ENCODE measurements at regions not wholly inside any gene's neighbourhood (a gene's known extent, or its start where the extent isn't known, plus 50 kb on each side); places are given as distances from the start of the nearest gene placed in this dataset.

GRCh38 chr7:17085186-17085585 lies 203.4 kb upstream of the AGR3 start:
- Histone ChIP-seq H3K36me3 (replicated peaks in 1 of 2; ENCODE audit: control extremely low read depth in 1 of 2, control insufficient read depth in 1 of 2, extremely low read depth in 1 of 2, insufficient read depth in 2 of 2, low read length in 1 of 2) (no peaks in the 10 kb centered on the region), H3K9ac (ENCODE audit: low read length) (no peak overlapping the region), H3K27ac (ENCODE audit: low read length in 2 of 2) (no peak overlapping the region), H3K9me3 (ENCODE audit: control extremely low read depth in 1 of 3, control insufficient read depth in 2 of 3, insufficient read depth in 1 of 3, low read length in 2 of 3) (peaks cover 0 to 4% (median 0%) of the 10 kb centered on the region in 3 donors), H3K4me3 (ENCODE audit: control extremely low read depth in 1 of 5, extremely low read depth in 1 of 5, insufficient read depth in 1 of 5, low read depth in 2 of 5, low read length in 4 of 5) (no peak overlapping the region), H3K27me3 (replicated peaks in 1 of 4; ENCODE audit: control extremely low read depth in 1 of 4, control insufficient read depth in 3 of 4, insufficient read depth in 4 of 4, low read length in 3 of 4) (no peaks in the 10 kb centered on the region), H3K79me2 (ENCODE audit: control insufficient read depth, insufficient read depth, low read length) (no peaks in the 10 kb centered on the region), H3K4me1 (ENCODE audit: control insufficient read depth in 2 of 2, insufficient read depth in 2 of 2, low read length in 2 of 2) (no peaks in the 10 kb centered on the region), H4K20me1 (ENCODE audit: control insufficient read depth, insufficient read depth, low read length, poor library complexity, severe bottlenecking) (no peaks in the 10 kb centered on the region), H2AFZ (ENCODE audit: insufficient read depth, low read depth, low read length, poor library complexity, severe bottlenecking) (no peak overlapping the region), H3K4me2 (replicated peaks; ENCODE audit: low read depth, low read length, poor library complexity, severe bottlenecking) (no peak overlapping the region)
- ATAC-seq (ENCODE audit: low read depth) (no peak), DNase-seq (no peak)
- no CpG with 5 or more reads among the region's 3 CpGs for WGBS (ENCODE audit: insufficient coverage)
- no peaks in the 10 kb centered on the region for H3K4me1 Mint-ChIP-seq
- no peak for TF ChIP-seq CTCF (IDR thresholded peaks at IDR 0.05)
- TF ChIP-seq EZH2 (IDR thresholded peaks at IDR 0.05; ENCODE audit: borderline replicate concordance, insufficient read depth, low read depth, low read length, poor library complexity, severe bottlenecking), result no peak
- intact Hi-C loops (cut with micrococcal nuclease), result no loop called here
- POLR2A ChIA-PET, result no interaction called here
- H3K27ac Mint-ChIP-seq, result no peak overlapping the region
- no peak overlapping the region for H3K4me3 Mint-ChIP-seq
- no peaks in the 10 kb centered on the region for H3K27me3 Mint-ChIP-seq
- CTCF ChIA-PET, result no interaction called here
- H3K9me3 Mint-ChIP-seq (ENCODE audit: insufficient read depth), result no peaks in the 10 kb centered on the region

GRCh38 chr7:17086403-17086802 lies 204.6 kb upstream of the AGR3 start:
- H3K9me3 ChIP-seq (ENCODE audit: control extremely low read depth in 1 of 3, control insufficient read depth in 2 of 3, insufficient read depth in 1 of 3, low read length in 2 of 3), result peaks cover 0 to 4% (median 0%) of the 10 kb centered on the region in 3 donors
- H3K4me1 ChIP-seq (ENCODE audit: control insufficient read depth in 2 of 2, insufficient read depth in 2 of 2, low read length in 2 of 2), result no peaks in the 10 kb centered on the region
- DNase-seq (no peak), ATAC-seq (ENCODE audit: low read depth) (no peak)
- no peak overlapping the region for H3K9ac ChIP-seq (ENCODE audit: low read length)
- H3K36me3 ChIP-seq (replicated peaks in 1 of 2; ENCODE audit: control extremely low read depth in 1 of 2, control insufficient read depth in 1 of 2, extremely low read depth in 1 of 2, insufficient read depth in 2 of 2, low read length in 1 of 2), result no peaks in the 10 kb centered on the region
- no peaks in the 10 kb centered on the region for H3K4me1 Mint-ChIP-seq
- 94% methylated on average over 3 of the region's 5 CpGs for WGBS (ENCODE audit: insufficient coverage)
- POLR2A ChIA-PET, result no interaction called here
- CTCF ChIA-PET, result no interaction called here
- H3K4me2 ChIP-seq (replicated peaks; ENCODE audit: low read depth, low read length, poor library complexity, severe bottlenecking), result no peak overlapping the region
- H3K27me3 ChIP-seq (replicated peaks in 1 of 4; ENCODE audit: control extremely low read depth in 1 of 4, control insufficient read depth in 3 of 4, insufficient read depth in 4 of 4, low read length in 3 of 4), result no peaks in the 10 kb centered on the region
- no peak overlapping the region for H2AFZ ChIP-seq (ENCODE audit: insufficient read depth, low read depth, low read length, poor library complexity, severe bottlenecking)
- H3K27me3 Mint-ChIP-seq, result no peaks in the 10 kb centered on the region
- H3K27ac Mint-ChIP-seq, result no peak overlapping the region
- no peak overlapping the region for H3K27ac ChIP-seq (ENCODE audit: low read length in 2 of 2)
- H3K9me3 Mint-ChIP-seq (ENCODE audit: insufficient read depth), result no peaks in the 10 kb centered on the region
- no peak overlapping the region for H3K4me3 Mint-ChIP-seq
- no peaks in the 10 kb centered on the region for H4K20me1 ChIP-seq (ENCODE audit: control insufficient read depth, insufficient read depth, low read length, poor library complexity, severe bottlenecking)
- no peak overlapping the region for H3K4me3 ChIP-seq (ENCODE audit: control extremely low read depth in 1 of 5, extremely low read depth in 1 of 5, insufficient read depth in 1 of 5, low read depth in 2 of 5, low read length in 4 of 5)
- intact Hi-C loops (cut with micrococcal nuclease), result no loop called here
- no peaks in the 10 kb centered on the region for H3K79me2 ChIP-seq (ENCODE audit: control insufficient read depth, insufficient read depth, low read length)
- no peak for TF ChIP-seq CTCF (IDR thresholded peaks at IDR 0.05)
- TF ChIP-seq EZH2 (IDR thresholded peaks at IDR 0.05; ENCODE audit: borderline replicate concordance, insufficient read depth, low read depth, low read length, poor library complexity, severe bottlenecking), result no peak

All from B cell (primary cell).